ENCODE measurements at regions not wholly inside any gene's neighbourhood (a gene's known extent, or its start where the extent isn't known, plus 50 kb on each side); places are given as distances from the start of the nearest gene placed in this dataset.

- no peaks in the 10 kb centered on the region for H3F3A ChIP-seq (ENCODE audit: insufficient read depth, low read length)
- no peaks in the 10 kb centered on the region for H3K9me2 ChIP-seq (replicated peaks; ENCODE audit: insufficient read depth, low read length)
- no peak overlapping the region for H2AFZ ChIP-seq (ENCODE audit: low read length)
- H4K20me1 ChIP-seq (ENCODE audit: insufficient read depth, low read length), result no peaks in the 10 kb centered on the region
- TF ChIP-seq EZH2phosphoT487 (IDR thresholded peaks at IDR 0.05; ENCODE audit: low read length) (no peak), EZH2 (optimal IDR thresholded peaks at IDR 0.05; ENCODE audit: low read depth, low read length) (no peak), CTCF (IDR thresholded peaks at IDR 0.05; ENCODE audit: low read length) (no peak)
- H3K4me3 ChIP-seq (ENCODE audit: low read length), result no peak overlapping the region
- no peak for DNase-seq
- H3K27me3 ChIP-seq (replicated peaks; ENCODE audit: insufficient read depth, low read length), result no peaks in the 10 kb centered on the region
- no peaks in the 10 kb centered on the region for H3K36me3 ChIP-seq (replicated peaks; ENCODE audit: insufficient read depth, low read length)
- H3K79me2 ChIP-seq (ENCODE audit: low read length), result no peaks in the 10 kb centered on the region
- H3K27ac ChIP-seq (ENCODE audit: low read length), result no peak overlapping the region
- H3K4me1 ChIP-seq (ENCODE audit: low read length), result no peaks in the 10 kb centered on the region
- no peak overlapping the region for H3K9ac ChIP-seq (ENCODE audit: low read length)
- no peak overlapping the region for H3K4me2 ChIP-seq (ENCODE audit: low read depth, low read length)
- H3K9me3 ChIP-seq (replicated peaks; ENCODE audit: insufficient read depth, low read length), result no peaks in the 10 kb centered on the region
These were observed 81.6 kb upstream of the FOXQ1 start for GRCh38 chr6:1230281-1230680.

- no peaks in the 10 kb centered on the region for H3K27me3 ChIP-seq (replicated peaks; ENCODE audit: insufficient read depth, low read length)
- no peak overlapping the region for H2AFZ ChIP-seq (ENCODE audit: low read length)
- no peak overlapping the region for H3K4me3 ChIP-seq (ENCODE audit: low read length)
- H3K79me2 ChIP-seq (ENCODE audit: low read length), result no peaks in the 10 kb centered on the region
- no peaks in the 10 kb centered on the region for H3K4me1 ChIP-seq (ENCODE audit: low read length)
- H3K9me3 ChIP-seq (replicated peaks; ENCODE audit: insufficient read depth, low read length), result no peaks in the 10 kb centered on the region
- H3K4me2 ChIP-seq (ENCODE audit: low read depth, low read length), result no peak overlapping the region
- DNase-seq, result no peak
- TF ChIP-seq CTCF (IDR thresholded peaks at IDR 0.05; ENCODE audit: low read length) (no peak), EZH2phosphoT487 (IDR thresholded peaks at IDR 0.05; ENCODE audit: low read length) (no peak), EZH2 (optimal IDR thresholded peaks at IDR 0.05; ENCODE audit: low read depth, low read length) (no peak)
- no peak overlapping the region for H3K27ac ChIP-seq (ENCODE audit: low read length)
- no peaks in the 10 kb centered on the region for H4K20me1 ChIP-seq (ENCODE audit: insufficient read depth, low read length)
- H3K9ac ChIP-seq (ENCODE audit: low read length), result no peak overlapping the region
- H3K36me3 ChIP-seq (replicated peaks; ENCODE audit: insufficient read depth, low read length), result no peaks in the 10 kb centered on the region
- no peaks in the 10 kb centered on the region for H3F3A ChIP-seq (ENCODE audit: insufficient read depth, low read length)
- no peaks in the 10 kb centered on the region for H3K9me2 ChIP-seq (replicated peaks; ENCODE audit: insufficient read depth, low read length)
These were observed 82.1 kb upstream of the FOXQ1 start for GRCh38 chr6:1229808-1230207.

GRCh38 chr6:1229301-1229700, 82.6 kb upstream of the FOXQ1 start:
- TF ChIP-seq EZH2phosphoT487 (IDR thresholded peaks at IDR 0.05; ENCODE audit: low read length) (no peak), CTCF (IDR thresholded peaks at IDR 0.05; ENCODE audit: low read length) (no peak), EZH2 (optimal IDR thresholded peaks at IDR 0.05; ENCODE audit: low read depth, low read length) (no peak)
- Histone ChIP-seq H3K4me1 (ENCODE audit: low read length) (no peaks in the 10 kb centered on the region), H3K79me2 (ENCODE audit: low read length) (no peaks in the 10 kb centered on the region), H3K4me2 (ENCODE audit: low read depth, low read length) (no peak overlapping the region), H3K27me3 (replicated peaks; ENCODE audit: insufficient read depth, low read length) (no peaks in the 10 kb centered on the region), H3F3A (ENCODE audit: insufficient read depth, low read length) (no peaks in the 10 kb centered on the region), H3K36me3 (replicated peaks; ENCODE audit: insufficient read depth, low read length) (no peaks in the 10 kb centered on the region), H3K27ac (ENCODE audit: low read length) (no peak overlapping the region), H3K9me2 (replicated peaks; ENCODE audit: insufficient read depth, low read length) (no peaks in the 10 kb centered on the region), H2AFZ (ENCODE audit: low read length) (no peak overlapping the region), H3K9me3 (replicated peaks; ENCODE audit: insufficient read depth, low read length) (no peaks in the 10 kb centered on the region), H3K9ac (ENCODE audit: low read length) (no peak overlapping the region), H3K4me3 (ENCODE audit: low read length) (no peak overlapping the region), H4K20me1 (ENCODE audit: insufficient read depth, low read length) (no peaks in the 10 kb centered on the region)
- DNase-seq, result no peak

Data from MM.1S (cell line).